Endodermal cell (in vitro differentiated cells): ENCODE measurements at regions not wholly inside any gene's neighbourhood (a gene's known extent, or its start where the extent isn't known, plus 50 kb on each side); places are given as distances from the start of the nearest gene placed in this dataset.

Source experiments
- DNase-seq: peaks from one replicate; pipeline ENCODE4 v3.0.0-alpha.2; 2017
- H3K27ac ChIP-seq: 2 replicates; pipeline ENCODE4 v1.5.1; 2013; ENCODE audit warnings: mild to moderate bottlenecking, low read depth, low read length, moderate library complexity
- H3K27me3 ChIP-seq: 2 replicates; pipeline ENCODE4 v1.6.1; 2013; ENCODE audit warnings: mild to moderate bottlenecking, low read length, moderate library complexity; ENCODE audit not compliant: insufficient read depth, control insufficient read depth, poor library complexity, severe bottlenecking
- H3K36me3 ChIP-seq: 2 replicates; pipeline ENCODE4 v1.7.0; 2013; ENCODE audit warnings: mild to moderate bottlenecking, low read length, moderate library complexity; ENCODE audit not compliant: control insufficient read depth, insufficient read depth
- H3K4me1 ChIP-seq: one replicate; pipeline ENCODE4 v1.7.0; 2013; ENCODE audit warnings: low read length; ENCODE audit not compliant: control insufficient read depth, insufficient read depth
- H3K4me3 ChIP-seq: 2 replicates; pipeline ENCODE4 v1.5.1; 2013; ENCODE audit warnings: mild to moderate bottlenecking, low read length, moderate library complexity
- H3K9ac ChIP-seq: 2 replicates; pipeline ENCODE4 v1.6.1; 2013; ENCODE audit warnings: mild to moderate bottlenecking, low read length, moderate library complexity; ENCODE audit not compliant: poor library complexity, severe bottlenecking; ENCODE audit errors: extremely low read depth
- H3K9me3 ChIP-seq: 2 replicates; pipeline ENCODE4 v1.6.1; 2013; ENCODE audit warnings: mild to moderate bottlenecking, low read length, moderate library complexity; ENCODE audit not compliant: control insufficient read depth
- H3K27ac Mint-ChIP-seq: 2 replicates; pipeline ENCODE4 v1.8.0; 2020; ENCODE audit warnings: mixed read lengths
- H3K27me3 Mint-ChIP-seq: 2 replicates; pipeline ENCODE4 v1.8.0; 2021; ENCODE audit warnings: mild to moderate bottlenecking, mixed read lengths; ENCODE audit not compliant: insufficient read depth
- H3K36me3 Mint-ChIP-seq: 2 replicates; pipeline ENCODE4 v1.8.0; 2020; ENCODE audit warnings: low read depth, mixed read lengths
- H3K4me1 Mint-ChIP-seq: 2 replicates; pipeline ENCODE4 v1.8.0; 2020; ENCODE audit warnings: mixed read lengths
- H3K4me3 Mint-ChIP-seq: 2 replicates; pipeline ENCODE4 v1.8.0; 2020; ENCODE audit warnings: mild to moderate bottlenecking, moderate library complexity, mixed read lengths
- H3K9me3 Mint-ChIP-seq: 2 replicates; pipeline ENCODE4 v1.8.0; 2020; ENCODE audit warnings: mild to moderate bottlenecking, mixed read lengths
- WGBS, 2 experiments: methylation state at CpG; one replicate each; pipeline versions ENCODE4 v1.1.5 to v1.1.7; 2013; ENCODE audit warnings: missing lambda C conversion rate in 2 of 2, mixed read lengths in 1 of 2; ENCODE audit not compliant: insufficient coverage in 1 of 2, insufficient read length in 1 of 2; 5-methylcytosine and 5-hydroxymethylcytosine counted together
- TF ChIP-seq, protein P1 (sequence below): fragments of 200-600 bp; sonication (generic); conservative IDR thresholded peaks from 2 replicates; pipeline ENCODE4 v1.5.0; 2021; ENCODE audit warnings: antibody characterized with exemption, mild to moderate bottlenecking

DNA sequence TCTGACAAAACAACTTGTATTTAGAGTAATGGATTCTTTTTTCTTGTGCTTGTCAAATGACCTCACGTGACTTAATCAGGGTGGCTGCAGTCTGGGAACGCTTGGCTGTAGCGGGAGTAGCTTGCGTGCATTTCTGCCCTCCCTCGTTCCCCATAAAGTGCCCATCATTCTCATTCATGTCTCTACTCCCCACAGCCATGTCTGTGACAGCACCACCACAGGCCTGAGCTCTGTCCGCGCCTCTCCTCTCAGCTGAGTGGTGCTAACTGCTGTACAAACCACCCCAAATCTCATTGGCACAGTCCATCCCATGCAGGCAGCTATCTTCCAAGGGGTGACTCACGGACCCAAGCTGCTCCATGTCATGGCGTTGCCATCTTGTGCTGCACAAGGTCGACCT is 161.7 kb downstream of the TSN start:
- WGBS, 2 experiments = 92 to 93% methylated on average over 9 to 10 of the region's 10 CpGs
- Histone ChIP-seq H3K27me3 (no peaks in the 10 kb centered on the region), H3K4me3 (no peak overlapping the region), H3K36me3 (no peaks in the 10 kb centered on the region), H3K27ac (no peak overlapping the region), H3K9ac (no peak overlapping the region), H3K9me3 (no peaks in the 10 kb centered on the region), H3K4me1 (no peaks in the 10 kb centered on the region)
- Mint-ChIP-seq H3K4me3 (no peak overlapping the region), H3K27ac (no peak overlapping the region), H3K27me3 (peaks cover 2% of the 10 kb centered on the region), H3K9me3 (peaks cover 1% of the 10 kb centered on the region), H3K4me1 (no peaks in the 10 kb centered on the region), H3K36me3 (no peaks in the 10 kb centered on the region)
- TF ChIP-seq, protein P1, sequence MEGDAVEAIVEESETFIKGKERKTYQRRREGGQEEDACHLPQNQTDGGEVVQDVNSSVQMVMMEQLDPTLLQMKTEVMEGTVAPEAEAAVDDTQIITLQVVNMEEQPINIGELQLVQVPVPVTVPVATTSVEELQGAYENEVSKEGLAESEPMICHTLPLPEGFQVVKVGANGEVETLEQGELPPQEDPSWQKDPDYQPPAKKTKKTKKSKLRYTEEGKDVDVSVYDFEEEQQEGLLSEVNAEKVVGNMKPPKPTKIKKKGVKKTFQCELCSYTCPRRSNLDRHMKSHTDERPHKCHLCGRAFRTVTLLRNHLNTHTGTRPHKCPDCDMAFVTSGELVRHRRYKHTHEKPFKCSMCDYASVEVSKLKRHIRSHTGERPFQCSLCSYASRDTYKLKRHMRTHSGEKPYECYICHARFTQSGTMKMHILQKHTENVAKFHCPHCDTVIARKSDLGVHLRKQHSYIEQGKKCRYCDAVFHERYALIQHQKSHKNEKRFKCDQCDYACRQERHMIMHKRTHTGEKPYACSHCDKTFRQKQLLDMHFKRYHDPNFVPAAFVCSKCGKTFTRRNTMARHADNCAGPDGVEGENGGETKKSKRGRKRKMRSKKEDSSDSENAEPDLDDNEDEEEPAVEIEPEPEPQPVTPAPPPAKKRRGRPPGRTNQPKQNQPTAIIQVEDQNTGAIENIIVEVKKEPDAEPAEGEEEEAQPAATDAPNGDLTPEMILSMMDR = no peak
- DNase-seq = no peak

DNA sequence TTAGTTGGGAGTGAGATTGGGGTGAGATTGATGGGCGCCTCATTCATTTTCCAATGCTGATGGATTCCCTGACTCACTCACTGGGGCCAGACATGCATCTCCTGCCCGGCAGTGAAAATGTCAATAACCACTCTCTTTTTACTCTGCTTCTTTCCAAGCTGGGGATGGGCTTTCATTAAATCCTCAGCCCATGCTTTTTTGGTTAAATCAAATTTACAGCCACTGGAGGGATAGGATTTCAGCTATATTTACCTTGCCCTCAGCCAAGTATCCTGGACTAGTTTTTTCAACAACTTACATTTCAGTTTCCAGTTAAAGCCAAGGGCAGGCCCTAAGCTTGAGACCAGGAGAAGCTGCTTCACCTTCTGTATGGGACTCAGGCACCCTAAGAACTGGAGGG is 162.8 kb downstream of the TSN start:
- Mint-ChIP-seq H3K36me3 (no peaks in the 10 kb centered on the region), H3K9me3 (peaks cover 1% of the 10 kb centered on the region), H3K27me3 (peaks cover 2% of the 10 kb centered on the region), H3K4me3 (no peak overlapping the region), H3K4me1 (no peaks in the 10 kb centered on the region), H3K27ac (no peak overlapping the region)
- no peak overlapping the region for H3K27ac ChIP-seq
- TF ChIP-seq, protein P1 = no peak
- H3K9ac ChIP-seq = no peak overlapping the region
- H3K4me1 ChIP-seq = no peaks in the 10 kb centered on the region
- H3K27me3 ChIP-seq = no peaks in the 10 kb centered on the region
- no peak for DNase-seq
- H3K4me3 ChIP-seq = no peak overlapping the region
- no peaks in the 10 kb centered on the region for H3K36me3 ChIP-seq
- no peaks in the 10 kb centered on the region for H3K9me3 ChIP-seq
- 90 to 92% methylated on average over 2 of the region's 2 CpGs for WGBS, 2 experiments

DNA sequence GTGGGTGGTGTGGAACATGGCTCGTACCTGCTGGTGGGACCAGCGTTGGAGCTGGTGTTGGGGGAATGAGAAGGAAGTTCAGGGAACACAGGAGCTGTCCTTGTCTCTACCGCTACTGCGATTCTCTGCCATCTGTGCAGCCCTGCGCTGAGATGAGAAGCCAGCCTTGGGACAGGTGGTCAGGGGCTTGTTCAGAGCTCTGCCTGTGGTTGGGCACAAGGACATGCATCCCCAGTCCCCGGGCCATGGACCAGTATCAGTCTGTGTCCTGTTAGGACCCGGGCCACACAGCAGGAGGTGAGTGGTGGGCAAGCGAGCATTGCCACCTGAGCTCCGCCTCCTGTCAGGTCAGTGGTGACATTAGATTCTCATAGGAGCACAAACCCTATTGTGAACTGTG is 164.4 kb downstream of the TSN start:
- Mint-ChIP-seq H3K27ac (no peak overlapping the region), H3K36me3 (no peaks in the 10 kb centered on the region), H3K4me3 (no peak overlapping the region), H3K9me3 (peaks cover 4% of the 10 kb centered on the region), H3K27me3 (peaks cover 2% of the 10 kb centered on the region), H3K4me1 (no peaks in the 10 kb centered on the region)
- TF ChIP-seq, protein P1 = no peak
- H3K4me3 ChIP-seq = no peak overlapping the region
- H3K36me3 ChIP-seq = no peaks in the 10 kb centered on the region
- DNase-seq = no peak
- no peaks in the 10 kb centered on the region for H3K9me3 ChIP-seq
- no peak overlapping the region for H3K27ac ChIP-seq
- no peak overlapping the region for H3K9ac ChIP-seq
- no peaks in the 10 kb centered on the region for H3K4me1 ChIP-seq
- H3K27me3 ChIP-seq = no peaks in the 10 kb centered on the region
- 88 to 90% methylated on average over 5 to 9 of the region's 9 CpGs for WGBS, 2 experiments
